Liver (tissue), 3 donors: ENCODE measurements at regions not wholly inside any gene's neighbourhood (a gene's known extent, or its start where the extent isn't known, plus 50 kb on each side); places are given as distances from the start of the nearest gene placed in this dataset.

Experiments
- FOXA1 ChIP-seq: IDR thresholded peaks from 2 replicates; pipeline ENCODE4 v1.6.1; 2016; ENCODE audit warnings: antibody characterized with exemption
- HNF4G ChIP-seq: IDR thresholded peaks from 2 replicates; pipeline ENCODE4 v1.6.1; 2016; ENCODE audit warnings: antibody characterized with exemption
- JUND ChIP-seq, 2 donors: IDR thresholded peaks; 2 replicates each; pipeline ENCODE4 v1.6.1; 2016; ENCODE audit warnings: antibody characterized with exemption in 2 of 2
- SP1 ChIP-seq: IDR thresholded peaks from 2 replicates; pipeline ENCODE4 v1.6.1; 2018; ENCODE audit warnings: antibody characterized with exemption, mild to moderate bottlenecking
- TAF1 ChIP-seq: conservative IDR thresholded peaks from 2 replicates; pipeline ENCODE4 v1.6.1; 2016; ENCODE audit warnings: antibody characterized with exemption, mild to moderate bottlenecking
- YY1 ChIP-seq: IDR thresholded peaks from 2 replicates; pipeline ENCODE4 v1.6.1; 2016; ENCODE audit warnings: antibody characterized with exemption, mild to moderate bottlenecking
- TF ChIP-seq, protein P1 (sequence below): IDR thresholded peaks from 2 replicates; pipeline ENCODE4 v1.6.1; 2016; ENCODE audit warnings: antibody characterized with exemption, mild to moderate bottlenecking
- TF ChIP-seq, protein P2 (sequence below): fragments of 150-350 bp; IDR thresholded peaks from 2 replicates; pipeline ENCODE4 v1.5.1; 2017; ENCODE audit warnings: improper control_type of control experiment, low read depth, low read length; ENCODE audit not compliant: missing input control
- donor health status: healthy.
- donor health status: healthy.

DNA sequence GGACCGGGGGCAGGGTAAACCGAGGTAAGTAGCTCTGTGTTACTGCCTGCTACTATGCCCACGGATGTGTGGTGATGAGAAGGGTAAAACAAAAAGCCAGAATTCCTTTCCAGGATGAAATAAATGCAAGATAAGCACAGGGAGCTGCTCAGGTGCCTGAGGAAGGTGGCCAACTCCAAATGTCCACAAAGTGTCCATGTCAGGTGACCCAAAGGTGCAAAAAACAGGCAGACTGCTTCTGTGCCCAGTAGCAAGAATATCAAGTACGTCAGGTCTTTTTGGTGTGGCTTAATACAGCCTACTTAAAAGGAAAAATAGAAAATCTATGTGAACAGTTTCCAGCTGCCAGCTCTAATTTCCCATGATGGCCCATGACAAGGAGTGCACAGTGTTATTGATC lies 279.3 kb downstream of the SETD4 start:
- TF ChIP-seq, protein P1, sequence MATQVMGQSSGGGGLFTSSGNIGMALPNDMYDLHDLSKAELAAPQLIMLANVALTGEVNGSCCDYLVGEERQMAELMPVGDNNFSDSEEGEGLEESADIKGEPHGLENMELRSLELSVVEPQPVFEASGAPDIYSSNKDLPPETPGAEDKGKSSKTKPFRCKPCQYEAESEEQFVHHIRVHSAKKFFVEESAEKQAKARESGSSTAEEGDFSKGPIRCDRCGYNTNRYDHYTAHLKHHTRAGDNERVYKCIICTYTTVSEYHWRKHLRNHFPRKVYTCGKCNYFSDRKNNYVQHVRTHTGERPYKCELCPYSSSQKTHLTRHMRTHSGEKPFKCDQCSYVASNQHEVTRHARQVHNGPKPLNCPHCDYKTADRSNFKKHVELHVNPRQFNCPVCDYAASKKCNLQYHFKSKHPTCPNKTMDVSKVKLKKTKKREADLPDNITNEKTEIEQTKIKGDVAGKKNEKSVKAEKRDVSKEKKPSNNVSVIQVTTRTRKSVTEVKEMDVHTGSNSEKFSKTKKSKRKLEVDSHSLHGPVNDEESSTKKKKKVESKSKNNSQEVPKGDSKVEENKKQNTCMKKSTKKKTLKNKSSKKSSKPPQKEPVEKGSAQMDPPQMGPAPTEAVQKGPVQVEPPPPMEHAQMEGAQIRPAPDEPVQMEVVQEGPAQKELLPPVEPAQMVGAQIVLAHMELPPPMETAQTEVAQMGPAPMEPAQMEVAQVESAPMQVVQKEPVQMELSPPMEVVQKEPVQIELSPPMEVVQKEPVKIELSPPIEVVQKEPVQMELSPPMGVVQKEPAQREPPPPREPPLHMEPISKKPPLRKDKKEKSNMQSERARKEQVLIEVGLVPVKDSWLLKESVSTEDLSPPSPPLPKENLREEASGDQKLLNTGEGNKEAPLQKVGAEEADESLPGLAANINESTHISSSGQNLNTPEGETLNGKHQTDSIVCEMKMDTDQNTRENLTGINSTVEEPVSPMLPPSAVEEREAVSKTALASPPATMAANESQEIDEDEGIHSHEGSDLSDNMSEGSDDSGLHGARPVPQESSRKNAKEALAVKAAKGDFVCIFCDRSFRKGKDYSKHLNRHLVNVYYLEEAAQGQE: no peak
- TF ChIP-seq JUND (IDR thresholded peaks at IDR 0.05) (no peak), HNF4G (no peak), TAF1 (no peak), SP1 (no peak), YY1 (no peak), FOXA1 (no peak)
- TF ChIP-seq, protein P2, sequence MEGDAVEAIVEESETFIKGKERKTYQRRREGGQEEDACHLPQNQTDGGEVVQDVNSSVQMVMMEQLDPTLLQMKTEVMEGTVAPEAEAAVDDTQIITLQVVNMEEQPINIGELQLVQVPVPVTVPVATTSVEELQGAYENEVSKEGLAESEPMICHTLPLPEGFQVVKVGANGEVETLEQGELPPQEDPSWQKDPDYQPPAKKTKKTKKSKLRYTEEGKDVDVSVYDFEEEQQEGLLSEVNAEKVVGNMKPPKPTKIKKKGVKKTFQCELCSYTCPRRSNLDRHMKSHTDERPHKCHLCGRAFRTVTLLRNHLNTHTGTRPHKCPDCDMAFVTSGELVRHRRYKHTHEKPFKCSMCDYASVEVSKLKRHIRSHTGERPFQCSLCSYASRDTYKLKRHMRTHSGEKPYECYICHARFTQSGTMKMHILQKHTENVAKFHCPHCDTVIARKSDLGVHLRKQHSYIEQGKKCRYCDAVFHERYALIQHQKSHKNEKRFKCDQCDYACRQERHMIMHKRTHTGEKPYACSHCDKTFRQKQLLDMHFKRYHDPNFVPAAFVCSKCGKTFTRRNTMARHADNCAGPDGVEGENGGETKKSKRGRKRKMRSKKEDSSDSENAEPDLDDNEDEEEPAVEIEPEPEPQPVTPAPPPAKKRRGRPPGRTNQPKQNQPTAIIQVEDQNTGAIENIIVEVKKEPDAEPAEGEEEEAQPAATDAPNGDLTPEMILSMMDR: no peak
